ENCODE measurements at regions not wholly inside any gene's neighbourhood (a gene's known extent, or its start where the extent isn't known, plus 50 kb on each side); places are given as distances from the start of the nearest gene placed in this dataset.
"Not testable (repeated sequence)": the region's sequence is repeated elsewhere in the genome, so short reads cannot be mapped to it uniquely, and the experiment has no call there.

GRCh38 chr20:16801919-16802651 lies 53.9 kb downstream of the OTOR start:
- DNase-seq: peak; percentile 9

- no peak for DNase-seq
Measured at GRCh38 chr20:16802652-16802935, 54.4 kb downstream of the OTOR start.

GRCh38 chr20:16803965-16804792 lies 56.0 kb downstream of the OTOR start:
- DNase-seq: no peak

GRCh38 chr20:16804793-16805187 lies 56.6 kb downstream of the OTOR start:
- no peak for DNase-seq

GRCh38 chr20:16806061-16806460 lies 57.9 kb downstream of the OTOR start:
- no peak for DNase-seq

- DNase-seq: no peak
Measured at GRCh38 chr20:16806886-16807285, 58.7 kb downstream of the OTOR start.

- DNase-seq: no peak
Measured at GRCh38 chr20:16808796-16809195, 60.6 kb downstream of the OTOR start.

GRCh38 chr20:16810216-16810615 lies 62.1 kb downstream of the OTOR start:
- DNase-seq: no peak

GRCh38 chr20:16816192-16816591 lies 68.0 kb downstream of the OTOR start:
- no peak for DNase-seq

GRCh38 chr20:16819483-16819882 lies 71.3 kb downstream of the OTOR start:
- no peak for DNase-seq

- DNase-seq: no peak
Measured at GRCh38 chr20:16821211-16822089, 73.3 kb downstream of the OTOR start.

- DNase-seq: no peak
Measured at GRCh38 chr20:16824664-16825063, 76.5 kb downstream of the OTOR start.

GRCh38 chr20:16828666-16829305 lies 80.6 kb downstream of the OTOR start:
- no peak for DNase-seq

GRCh38 chr20:16835690-16836089 lies 87.5 kb downstream of the OTOR start:
- DNase-seq: not testable (repeated sequence)

- no peak for DNase-seq
Measured at GRCh38 chr20:16842486-16843120, 94.4 kb downstream of the OTOR start.

- DNase-seq: no peak
Measured at GRCh38 chr20:16844406-16844805, 96.2 kb downstream of the OTOR start.

- DNase-seq: no peak
Measured at GRCh38 chr20:16846006-16846405, 97.8 kb downstream of the OTOR start.

GRCh38 chr20:16848061-16848460 lies 99.9 kb downstream of the OTOR start:
- no peak for DNase-seq

GRCh38 chr20:16848526-16848925 lies 100.4 kb downstream of the OTOR start:
- no peak for DNase-seq

GRCh38 chr20:16860914-16861313 lies 112.8 kb downstream of the OTOR start:
- no peak for DNase-seq

GRCh38 chr20:16861708-16862107 lies 113.5 kb downstream of the OTOR start:
- no peak for DNase-seq

- no peak for DNase-seq
Measured at GRCh38 chr20:16863303-16863702, 115.1 kb downstream of the OTOR start.

Measured in effector CD8-positive, alpha-beta T cell (primary cell).